ENCODE measurements at regions not wholly inside any gene's neighbourhood (a gene's known extent, or its start where the extent isn't known, plus 50 kb on each side); places are given as distances from the start of the nearest gene placed in this dataset.

- TF ChIP-seq, protein P1, sequence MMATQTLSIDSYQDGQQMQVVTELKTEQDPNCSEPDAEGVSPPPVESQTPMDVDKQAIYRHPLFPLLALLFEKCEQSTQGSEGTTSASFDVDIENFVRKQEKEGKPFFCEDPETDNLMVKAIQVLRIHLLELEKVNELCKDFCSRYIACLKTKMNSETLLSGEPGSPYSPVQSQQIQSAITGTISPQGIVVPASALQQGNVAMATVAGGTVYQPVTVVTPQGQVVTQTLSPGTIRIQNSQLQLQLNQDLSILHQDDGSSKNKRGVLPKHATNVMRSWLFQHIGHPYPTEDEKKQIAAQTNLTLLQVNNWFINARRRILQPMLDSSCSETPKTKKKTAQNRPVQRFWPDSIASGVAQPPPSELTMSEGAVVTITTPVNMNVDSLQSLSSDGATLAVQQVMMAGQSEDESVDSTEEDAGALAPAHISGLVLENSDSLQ (IDR thresholded peaks at IDR 0.05) = no peak
- no peak for TF ChIP-seq NFRKB (IDR thresholded peaks at IDR 0.05)
- TF ChIP-seq ELF4 (IDR thresholded peaks at IDR 0.05) = no peak
- no peak for TF ChIP-seq TARDBP (IDR thresholded peaks at IDR 0.05)
- no peak for TF ChIP-seq BHLHE40 (IDR thresholded peaks at IDR 0.05; ENCODE audit: borderline replicate concordance)
- no peak for TF ChIP-seq HDGF (IDR thresholded peaks at IDR 0.05; ENCODE audit: borderline replicate concordance)
- TF ChIP-seq LEF1 (IDR thresholded peaks at IDR 0.05; ENCODE audit: borderline replicate concordance) = no peak
- no peak for TF ChIP-seq FOXM1 (IDR thresholded peaks at IDR 0.05; ENCODE audit: borderline replicate concordance)
- TF ChIP-seq CTBP1 (IDR thresholded peaks at IDR 0.05; ENCODE audit: borderline replicate concordance) = no peak
Measured at GRCh38 chr10:24150853-24151252, 58.1 kb upstream of the KIAA1217 start.

All from HEK293T (cell line).